Stimulated activated CD4-positive, alpha-beta T cell treated with anti-CD3 and anti-CD28 coated beads, Interleukin-4, amount 100 ng/mL, for 48 hours (primary cell): ENCODE measurements at regions not wholly inside any gene's neighbourhood (a gene's known extent, or its start where the extent isn't known, plus 50 kb on each side); places are given as distances from the start of the nearest gene placed in this dataset.

ENCODE experiments used
- DNase-seq, 2 donors: peaks; one replicate each; pipeline ENCODE4 v3.0.0-alpha.2; 2020; ENCODE audit warnings: low read depth in 2 of 2

- no peak for DNase-seq
These were observed 146.2 kb downstream of the ENGASE start for GRCh38 chr17:79220713-79221291.

- no peak for DNase-seq
These were observed 145.6 kb downstream of the ENGASE start for GRCh38 chr17:79220201-79220712.

- DNase-seq = no peak
These were observed 144.7 kb downstream of the ENGASE start for GRCh38 chr17:79219208-79219935.

GRCh38 chr17:79218825-79219200 lies 144.2 kb downstream of the ENGASE start:
- no peak for DNase-seq

GRCh38 chr17:79218175-79218824 lies 143.7 kb downstream of the ENGASE start:
- DNase-seq = no peak

GRCh38 chr17:79217473-79218135 lies 143.0 kb downstream of the ENGASE start:
- no peak for DNase-seq

- DNase-seq = no peak
These were observed 142.2 kb downstream of the ENGASE start for GRCh38 chr17:79216826-79217225.

- no peak for DNase-seq
These were observed 141.8 kb downstream of the ENGASE start for GRCh38 chr17:79216391-79216790.

GRCh38 chr17:79215631-79216030 lies 141.0 kb downstream of the ENGASE start:
- DNase-seq = no peak

GRCh38 chr17:79214940-79215604 lies 140.4 kb downstream of the ENGASE start:
- DNase-seq = no peak

GRCh38 chr17:79214459-79214858 lies 139.8 kb downstream of the ENGASE start:
- no peak for DNase-seq

- DNase-seq = no peak
These were observed 138.7 kb downstream of the ENGASE start for GRCh38 chr17:79213305-79213704.

- DNase-seq = no peak
These were observed 137.8 kb downstream of the ENGASE start for GRCh38 chr17:79212149-79213087.

- DNase-seq = no peak
These were observed 136.6 kb downstream of the ENGASE start for GRCh38 chr17:79211061-79211770.

- no peak for DNase-seq
These were observed 136.0 kb downstream of the ENGASE start for GRCh38 chr17:79210638-79211037.

- DNase-seq = no peak
These were observed 133.3 kb downstream of the ENGASE start for GRCh38 chr17:79207960-79208359.

- DNase-seq = no peak
These were observed 131.1 kb downstream of the ENGASE start for GRCh38 chr17:79205688-79206205.

- DNase-seq = no peak
These were observed 129.6 kb downstream of the ENGASE start for GRCh38 chr17:79204261-79204660.

GRCh38 chr17:79203657-79204056 lies 129.0 kb downstream of the ENGASE start:
- DNase-seq = no peak

- DNase-seq = no peak
These were observed 128.4 kb downstream of the ENGASE start for GRCh38 chr17:79203016-79203415.
